ENCODE measurements at regions not wholly inside any gene's neighbourhood (a gene's known extent, or its start where the extent isn't known, plus 50 kb on each side); places are given as distances from the start of the nearest gene placed in this dataset.

DNA sequence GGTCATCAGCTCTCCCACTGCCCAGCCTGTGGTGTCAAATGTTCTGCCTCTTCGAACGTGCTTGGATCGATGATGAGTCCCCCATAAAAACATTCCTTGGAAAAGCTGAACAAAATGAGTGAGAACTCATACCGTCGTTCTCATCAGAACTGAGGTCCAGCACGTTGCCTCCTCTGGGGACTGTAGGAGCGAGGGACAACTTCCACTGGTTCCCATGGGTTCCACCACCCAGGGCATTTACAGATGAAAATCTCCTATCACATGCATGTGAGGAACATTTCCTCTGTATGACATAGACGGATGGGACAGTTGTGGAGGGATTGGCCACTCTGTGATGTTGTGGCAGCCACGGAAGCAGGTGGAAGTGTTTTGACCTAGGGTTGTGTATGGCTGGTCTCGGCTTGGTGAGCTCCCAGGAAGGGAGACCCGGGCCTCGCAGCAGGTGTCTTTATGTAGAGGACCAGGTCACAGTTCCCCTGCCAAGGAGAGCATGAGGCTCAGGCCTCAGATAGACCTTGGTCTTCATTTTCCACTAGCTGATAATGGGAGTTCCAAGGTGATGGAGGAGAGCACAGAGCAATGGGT lies 113.0 kb downstream of the SNRPN start:
- POLR2A ChIA-PET (ENCODE audit: unreplicated experiment) = no interaction called here
- Histone ChIP-seq H3K27ac (ENCODE audit: insufficient read depth, low read length) (no peak overlapping the region), H2BK5ac (ENCODE audit: low read depth, low read length, poor library complexity, severe bottlenecking) (no peak overlapping the region), H4K8ac (ENCODE audit: low read depth in 2 of 2, low read length in 2 of 2) (no peak overlapping the region), H3K9me3 (ENCODE audit: control insufficient read depth, insufficient read depth, low read length) (peaks cover 100% of the 10 kb centered on the region), H4K5ac (ENCODE audit: low read depth, low read length) (no peak overlapping the region), H3K4me2 (ENCODE audit: low read depth, low read length) (no peak overlapping the region), H3K79me1 (ENCODE audit: low read depth in 1 of 2, low read length in 2 of 2) (no peaks in the 10 kb centered on the region; a peak in 1 of 4 replicates), H3K18ac (ENCODE audit: low read depth, low read length) (no peak overlapping the region), H3K23ac (ENCODE audit: low read depth, low read length) (no peak overlapping the region), H3K4ac (ENCODE audit: low read depth, low read length) (no peak overlapping the region), H4K91ac (ENCODE audit: insufficient read depth, low read depth, low read length) (no peak overlapping the region), H2AFZ (replicated peaks; ENCODE audit: low read length, poor library complexity) (no peak overlapping the region), H3K14ac (replicated peaks; ENCODE audit: low read depth, low read length) (no peak overlapping the region), H3K9me1 (ENCODE audit: insufficient read depth, low read length) (no peaks in the 10 kb centered on the region), H4K20me1 (ENCODE audit: insufficient read depth, low read length) (no peaks in the 10 kb centered on the region), H3K56ac (ENCODE audit: extremely low read depth, insufficient read depth, low read length) (no peak overlapping the region), H2BK15ac (ENCODE audit: low read depth, low read length) (no peak overlapping the region), H3K9ac (ENCODE audit: low read depth, low read length) (no peak overlapping the region), H3K4me1 (ENCODE audit: control insufficient read depth, insufficient read depth, low read length) (no peaks in the 10 kb centered on the region), H2BK120ac (ENCODE audit: low read depth, low read length) (no peak overlapping the region), H2AK5ac (ENCODE audit: low read depth, low read length) (no peak overlapping the region), H2BK20ac (ENCODE audit: low read depth, low read length) (no peak overlapping the region), H3K4me3 (ENCODE audit: insufficient read depth, low read depth, low read length) (no peak overlapping the region), H3K27me3 (ENCODE audit: control insufficient read depth, insufficient read depth, low read length) (no peaks in the 10 kb centered on the region), H3K36me3 (ENCODE audit: control insufficient read depth, insufficient read depth, low read length) (peaks cover 100% of the 10 kb centered on the region), H2AK9ac (replicated peaks; ENCODE audit: low read depth, low read length, poor library complexity) (no peak overlapping the region)
- ATAC-seq (ENCODE audit: low read depth) (no peak), DNase-seq (no peak)
- in situ Hi-C loops (cut with MboI; ENCODE audit: low sequenced_read_pairs) = no loop called here
- BruUV-seq (replicated peaks) = no TSS peak
- WGBS, 2 experiments (ENCODE audit: extremely low coverage in 2 of 2, insufficient read length in 1 of 2) = 77% methylated on average over 4 of the region's 12 CpGs; no CpG with 5 or more reads in 1 of the 2 experiments
- CTCF ChIA-PET = interaction anchor here (0.6 kb wide), 1 partner anchor 1659 kb away, joined by 4 read pairs; no protein-coding TSS in a partner anchor
- intact Hi-C loops (cut with micrococcal nuclease) = no loop called here
- TF ChIP-seq SMC3 (IDR thresholded peaks at IDR 0.05; ENCODE audit: low read depth, low read length) = no peak
- no peak for TF ChIP-seq RFX5 (IDR thresholded peaks at IDR 0.05; ENCODE audit: low read depth, low read length)
- TF ChIP-seq MXI1 (IDR thresholded peaks at IDR 0.05; ENCODE audit: borderline replicate concordance, low read depth, low read length) = no peak
- TF ChIP-seq RCOR1 (IDR thresholded peaks at IDR 0.05; ENCODE audit: insufficient replicate concordance, low read length) = no peak
- TF ChIP-seq NFE2L2 (IDR thresholded peaks at IDR 0.05; ENCODE audit: low read depth, low read length) = no peak
- no peak for TF ChIP-seq BHLHE40 (IDR thresholded peaks at IDR 0.05; ENCODE audit: low read depth, low read length)
- no peak for TF ChIP-seq CEBPB (IDR thresholded peaks at IDR 0.05; ENCODE audit: low read depth, low read length)
- TF ChIP-seq MAFK (IDR thresholded peaks at IDR 0.05; ENCODE audit: low read depth, low read length) = no peak
- no peak for TF ChIP-seq CTCF (conservative IDR thresholded peaks at IDR 0.05; ENCODE audit: low read depth, low read length)
- TF ChIP-seq FOS (IDR thresholded peaks at IDR 0.05; ENCODE audit: low read depth, low read length) = no peak
- TF ChIP-seq, protein P1, sequence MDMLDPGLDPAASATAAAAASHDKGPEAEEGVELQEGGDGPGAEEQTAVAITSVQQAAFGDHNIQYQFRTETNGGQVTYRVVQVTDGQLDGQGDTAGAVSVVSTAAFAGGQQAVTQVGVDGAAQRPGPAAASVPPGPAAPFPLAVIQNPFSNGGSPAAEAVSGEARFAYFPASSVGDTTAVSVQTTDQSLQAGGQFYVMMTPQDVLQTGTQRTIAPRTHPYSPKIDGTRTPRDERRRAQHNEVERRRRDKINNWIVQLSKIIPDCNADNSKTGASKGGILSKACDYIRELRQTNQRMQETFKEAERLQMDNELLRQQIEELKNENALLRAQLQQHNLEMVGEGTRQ (IDR thresholded peaks at IDR 0.05; ENCODE audit: low read depth, low read length) = no peak
- dilution Hi-C loops (cut with HindIII; ENCODE audit: low sequenced_read_pairs, unreplicated experiment) = no loop called here
